Hepatocyte (in vitro differentiated cells): ENCODE measurements at regions not wholly inside any gene's neighbourhood (a gene's known extent, or its start where the extent isn't known, plus 50 kb on each side); places are given as distances from the start of the nearest gene placed in this dataset.

Experiments used
- DNase-seq: peaks from one replicate; pipeline ENCODE4 v3.0.0-alpha.2; 2016; ENCODE audit warnings: low spot score
- H2AFZ ChIP-seq: fragments of 200-600 bp; sonication (generic); 2 replicates; pipeline ENCODE4 v1.6.0; 2016; ENCODE audit warnings: antibody characterized with exemption, mild to moderate bottlenecking
- H3K27ac ChIP-seq: fragments of 200-600 bp; sonication (generic); 2 replicates; pipeline ENCODE4 v1.5.1; 2016; ENCODE audit warnings: mild to moderate bottlenecking
- H3K27me3 ChIP-seq: fragments of 200-600 bp; sonication (generic); 2 replicates; pipeline ENCODE4 v1.6.1; 2016
- H3K36me3 ChIP-seq: fragments of 200-600 bp; sonication (generic); replicated peaks from 2 replicates; pipeline ENCODE4 v1.5.1; 2016; ENCODE audit warnings: low read depth; ENCODE audit not compliant: insufficient read depth
- H3K4me1 ChIP-seq: fragments of 200-600 bp; sonication (generic); 2 replicates; pipeline ENCODE4 v1.5.1; 2016; ENCODE audit warnings: mild to moderate bottlenecking, moderate library complexity; ENCODE audit not compliant: insufficient read depth
- H3K4me2 ChIP-seq: fragments of 200-600 bp; sonication (generic); 2 replicates; pipeline ENCODE4 v1.6.0; 2016
- H3K4me3 ChIP-seq: fragments of 200-600 bp; sonication (generic); 2 replicates; pipeline ENCODE4 v1.5.1; 2016; ENCODE audit warnings: mild to moderate bottlenecking
- H3K79me2 ChIP-seq: fragments of 200-600 bp; sonication (generic); 2 replicates; pipeline ENCODE4 v1.6.0; 2017; ENCODE audit warnings: mild to moderate bottlenecking
- H3K9me2 ChIP-seq: fragments of 200-600 bp; sonication (generic); replicated peaks from 2 replicates; pipeline ENCODE4 v1.6.0; 2017; ENCODE audit warnings: mild to moderate bottlenecking; ENCODE audit not compliant: insufficient read depth
- H3K9me3 ChIP-seq: fragments of 200-600 bp; sonication (generic); 2 replicates; pipeline ENCODE4 v1.5.1; 2016; ENCODE audit warnings: low read depth, mild to moderate bottlenecking
- H4K20me1 ChIP-seq: fragments of 200-600 bp; sonication (generic); 2 replicates; pipeline ENCODE4 v1.6.0; 2016; ENCODE audit warnings: mild to moderate bottlenecking; ENCODE audit not compliant: insufficient read depth, poor library complexity, severe bottlenecking
- CTCF ChIP-seq: fragments of 200-600 bp; sonication (generic); IDR thresholded peaks from 2 replicates; pipeline ENCODE4 v1.5.1; 2016; ENCODE audit warnings: antibody characterized with exemption, mild to moderate bottlenecking; ENCODE audit not compliant: poor library complexity
- EZH2 ChIP-seq: fragments of 200-600 bp; sonication (generic); IDR thresholded peaks from 2 replicates; pipeline ENCODE4 v1.6.1; 2016; ENCODE audit warnings: antibody characterized with exemption, mild to moderate bottlenecking, borderline replicate concordance
- EZH2phosphoT487 ChIP-seq: fragments of 200-600 bp; sonication (generic); IDR thresholded peaks from one replicate; pipeline ENCODE4 v1.6.1; 2018; ENCODE audit warnings: antibody characterized with exemption, mild to moderate bottlenecking, low read depth, moderate library complexity; ENCODE audit not compliant: unreplicated experiment, severe bottlenecking
- WGBS: methylation state at CpG from one replicate; pipeline ENCODE4 v1.1.6; 2016; ENCODE audit warnings: low lambda C conversion rate; ENCODE audit errors: missing lambda C conversion rate; 5-methylcytosine and 5-hydroxymethylcytosine counted together

DNA sequence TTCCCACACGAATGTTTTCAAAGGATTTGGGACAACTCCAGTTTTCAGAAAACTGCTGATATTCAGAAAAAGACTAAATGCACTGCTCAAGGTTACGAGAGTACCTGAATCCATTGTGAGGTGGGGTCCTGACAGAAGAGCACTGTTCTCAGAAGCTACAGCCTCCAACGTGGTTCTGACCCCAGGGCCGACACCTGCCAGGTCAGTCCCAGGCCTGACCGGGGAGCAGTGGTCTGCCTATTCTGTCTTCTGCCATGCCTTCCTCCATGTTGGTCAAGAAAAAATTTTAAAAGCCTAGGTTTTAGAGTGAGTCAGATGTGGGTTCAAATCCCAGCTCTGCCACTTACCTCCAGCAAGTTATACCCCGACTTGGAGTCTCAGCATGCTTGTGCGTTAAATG is 212.3 kb downstream of the BCL11A start:
- H4K20me1 ChIP-seq, result no peaks in the 10 kb centered on the region
- no peak for DNase-seq
- H3K36me3 ChIP-seq, result no peaks in the 10 kb centered on the region
- no peaks in the 10 kb centered on the region for H3K4me1 ChIP-seq
- H2AFZ ChIP-seq, result no peak overlapping the region
- TF ChIP-seq EZH2phosphoT487, result no peak
- no peak overlapping the region for H3K4me2 ChIP-seq
- H3K9me3 ChIP-seq, result no peaks in the 10 kb centered on the region
- no peaks in the 10 kb centered on the region for H3K79me2 ChIP-seq
- H3K27me3 ChIP-seq, result no peaks in the 10 kb centered on the region
- H3K9me2 ChIP-seq, result no peaks in the 10 kb centered on the region
- no peak overlapping the region for H3K4me3 ChIP-seq
- WGBS, result 96% methylated on average over 7 of the region's 7 CpGs
- H3K27ac ChIP-seq, result no peak overlapping the region

- no peaks in the 10 kb centered on the region for H3K9me2 ChIP-seq
- no peaks in the 10 kb centered on the region for H3K27me3 ChIP-seq
- H3K27ac ChIP-seq, result no peak overlapping the region
- H3K79me2 ChIP-seq, result no peaks in the 10 kb centered on the region
- no peaks in the 10 kb centered on the region for H3K4me1 ChIP-seq
- DNase-seq, result no peak
- H3K36me3 ChIP-seq, result no peaks in the 10 kb centered on the region
- TF ChIP-seq CTCF (no peak), EZH2 (no peak), EZH2phosphoT487 (no peak)
- no peak overlapping the region for H3K4me3 ChIP-seq
- H2AFZ ChIP-seq, result no peak overlapping the region
- no peaks in the 10 kb centered on the region for H4K20me1 ChIP-seq
- WGBS, result 97% methylated on average over 2 of the region's 2 CpGs
- H3K4me2 ChIP-seq, result no peak overlapping the region
- H3K9me3 ChIP-seq, result no peaks in the 10 kb centered on the region
Measured at GRCh38 chr2:60339286-60339685, 214.2 kb downstream of the BCL11A start.

- 72% methylated on average over 4 of the region's 4 CpGs for WGBS
Measured at GRCh38 chr2:60337142-60337497, 216.3 kb downstream of the BCL11A start.

GRCh38 chr2:60336442-60337141 is 216.9 kb downstream of the BCL11A start:
- no peak for DNase-seq
- no peaks in the 10 kb centered on the region for H3K27me3 ChIP-seq
- H3K27ac ChIP-seq, result no peak overlapping the region
- no peaks in the 10 kb centered on the region for H3K4me1 ChIP-seq
- no peaks in the 10 kb centered on the region for H3K9me3 ChIP-seq
- H3K79me2 ChIP-seq, result no peaks in the 10 kb centered on the region
- no peak overlapping the region for H3K4me3 ChIP-seq
- no peaks in the 10 kb centered on the region for H3K36me3 ChIP-seq
- H2AFZ ChIP-seq, result no peak overlapping the region
- no peak for TF ChIP-seq EZH2phosphoT487
- no peak for TF ChIP-seq EZH2
- TF ChIP-seq CTCF, result no peak
- H3K4me2 ChIP-seq, result no peak overlapping the region
- H4K20me1 ChIP-seq, result no peaks in the 10 kb centered on the region
- 75% methylated on average over 5 of the region's 5 CpGs for WGBS
- H3K9me2 ChIP-seq, result no peaks in the 10 kb centered on the region

More at GRCh38 chr2:60337142-60337497, 216.3 kb downstream of the BCL11A start:
- H3K36me3 ChIP-seq, result no peaks in the 10 kb centered on the region
- no peak overlapping the region for H2AFZ ChIP-seq
- no peaks in the 10 kb centered on the region for H3K27me3 ChIP-seq
- no peaks in the 10 kb centered on the region for H3K9me3 ChIP-seq
- H3K27ac ChIP-seq, result no peak overlapping the region
- no peaks in the 10 kb centered on the region for H3K79me2 ChIP-seq
- no peaks in the 10 kb centered on the region for H3K4me1 ChIP-seq
- H3K4me3 ChIP-seq, result no peak overlapping the region
- no peak for TF ChIP-seq EZH2phosphoT487
- no peak for DNase-seq
- H3K4me2 ChIP-seq, result no peak overlapping the region
- H3K9me2 ChIP-seq, result no peaks in the 10 kb centered on the region
- H4K20me1 ChIP-seq, result no peaks in the 10 kb centered on the region
